ENCODE measurements at regions not wholly inside any gene's neighbourhood (a gene's known extent, or its start where the extent isn't known, plus 50 kb on each side); places are given as distances from the start of the nearest gene placed in this dataset.

- no TSS peak for BruUV-seq (replicated peaks)
- POLR2A ChIA-PET = no interaction called here
- CTCF ChIA-PET = interaction anchor here (0.7 kb wide), 1 partner anchor 8 kb away, joined by 3 read pairs; no protein-coding TSS in a partner anchor
Observed at GRCh38 chr15:61613729-61614128, 384.6 kb upstream of the RORA start.

DNA sequence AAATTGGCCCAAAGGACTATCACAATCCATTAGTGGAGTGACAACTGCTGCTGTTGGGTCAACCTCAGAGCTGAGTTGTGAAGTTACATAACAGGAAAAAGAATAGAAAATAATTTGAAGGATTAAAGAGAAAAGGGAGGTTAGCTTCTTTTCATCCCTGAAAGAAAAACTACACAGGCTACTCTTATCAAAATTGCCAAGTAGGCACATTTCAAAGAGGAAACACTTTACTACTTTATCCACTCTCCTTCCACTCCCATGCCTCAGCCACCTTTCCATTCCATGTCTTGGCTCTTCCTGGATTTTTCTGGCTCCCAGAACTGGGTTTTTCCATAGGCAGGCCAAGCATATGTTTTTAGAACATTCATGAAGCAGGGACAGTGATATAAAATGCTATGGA, 384.0 kb upstream of the RORA start:
- Histone ChIP-seq H3K36me3 (ENCODE audit: control insufficient read depth in 2 of 2, extremely low read depth in 1 of 2, insufficient read depth in 2 of 2, low read length in 2 of 2) (no peaks in the 10 kb centered on the region), H3K79me2 (ENCODE audit: control insufficient read depth, insufficient read depth, low read length) (no peaks in the 10 kb centered on the region), H3K4me2 (ENCODE audit: insufficient read depth, low read length) (no peak overlapping the region), H3K4me1 (ENCODE audit: control insufficient read depth, extremely low read depth, insufficient read depth, low read length) (no peaks in the 10 kb centered on the region), H3K4me3 (replicated peaks in 1 of 3; ENCODE audit: insufficient read depth in 1 of 3, low read depth in 1 of 3, low read length in 3 of 3) (no peak overlapping the region), H3K27ac (ENCODE audit: insufficient read depth, low read depth, low read length) (no peak overlapping the region), H3K9me3 (replicated peaks; ENCODE audit: control insufficient read depth, insufficient read depth, low read length) (no peaks in the 10 kb centered on the region), H4K20me1 (replicated peaks; ENCODE audit: control insufficient read depth, extremely low read depth, insufficient read depth, low read length) (no peaks in the 10 kb centered on the region), H3K9ac (replicated peaks; ENCODE audit: extremely low read depth, insufficient read depth, low read length) (no peak overlapping the region), H2AFZ (ENCODE audit: low read depth, low read length) (no peak overlapping the region), H3K27me3 (ENCODE audit: control insufficient read depth in 2 of 2, insufficient read depth in 2 of 2, low read length in 2 of 2) (peaks cover 0 to 3% of the 10 kb centered on the region in 2 experiments), H3K9me1 (replicated peaks; ENCODE audit: control insufficient read depth, extremely low read depth, insufficient read depth, low read length) (no peaks in the 10 kb centered on the region)
- DNase-seq (ENCODE audit: low read depth, low spot score) (no peak), FAIRE-seq (no peak)
- TF ChIP-seq EZH2 (IDR thresholded peaks at IDR 0.05; ENCODE audit: borderline replicate concordance, low read depth, low read length, severe bottlenecking) (no peak), FOS (IDR thresholded peaks at IDR 0.05; ENCODE audit: borderline replicate concordance, insufficient read depth, low read length) (no peak)
- ChIA-PET POLR2A (no interaction called here), CTCF (interaction anchor here (0.7 kb wide), 1 partner anchor 9 kb away, joined by 3 read pairs; no protein-coding TSS in a partner anchor)
- BruUV-seq (replicated peaks) = no TSS peak
- dilution Hi-C loops (cut with MboI; ENCODE audit: extremely low pct_ligation_motif_present, low sequenced_read_pairs) = no loop called here
- intact Hi-C loops (cut with micrococcal nuclease) = no loop called here

More at GRCh38 chr15:61613729-61614128, 384.6 kb upstream of the RORA start:
- dilution Hi-C loops (cut with MboI; ENCODE audit: extremely low pct_ligation_motif_present, low sequenced_read_pairs) (no loop called here), intact Hi-C loops (cut with micrococcal nuclease) (no loop called here)
- Histone ChIP-seq H3K4me2 (ENCODE audit: insufficient read depth, low read length) (no peak overlapping the region), H2AFZ (ENCODE audit: low read depth, low read length) (no peak overlapping the region), H3K9ac (replicated peaks; ENCODE audit: extremely low read depth, insufficient read depth, low read length) (no peak overlapping the region), H3K36me3 (ENCODE audit: control insufficient read depth in 2 of 2, extremely low read depth in 1 of 2, insufficient read depth in 2 of 2, low read length in 2 of 2) (no peaks in the 10 kb centered on the region), H3K4me3 (replicated peaks in 1 of 3; ENCODE audit: insufficient read depth in 1 of 3, low read depth in 1 of 3, low read length in 3 of 3) (no peak overlapping the region), H3K79me2 (ENCODE audit: control insufficient read depth, insufficient read depth, low read length) (no peaks in the 10 kb centered on the region), H3K4me1 (ENCODE audit: control insufficient read depth, extremely low read depth, insufficient read depth, low read length) (no peaks in the 10 kb centered on the region), H3K27ac (ENCODE audit: insufficient read depth, low read depth, low read length) (no peak overlapping the region), H3K9me1 (replicated peaks; ENCODE audit: control insufficient read depth, extremely low read depth, insufficient read depth, low read length) (no peaks in the 10 kb centered on the region), H4K20me1 (replicated peaks; ENCODE audit: control insufficient read depth, extremely low read depth, insufficient read depth, low read length) (no peaks in the 10 kb centered on the region), H3K9me3 (replicated peaks; ENCODE audit: control insufficient read depth, insufficient read depth, low read length) (no peaks in the 10 kb centered on the region), H3K27me3 (ENCODE audit: control insufficient read depth in 2 of 2, insufficient read depth in 2 of 2, low read length in 2 of 2) (peaks cover 0 to 3% of the 10 kb centered on the region in 2 experiments)
- no peak for DNase-seq (ENCODE audit: low read depth, low spot score)
- TF ChIP-seq, protein P1, sequence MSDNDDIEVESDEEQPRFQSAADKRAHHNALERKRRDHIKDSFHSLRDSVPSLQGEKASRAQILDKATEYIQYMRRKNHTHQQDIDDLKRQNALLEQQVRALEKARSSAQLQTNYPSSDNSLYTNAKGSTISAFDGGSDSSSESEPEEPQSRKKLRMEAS (IDR thresholded peaks at IDR 0.05; ENCODE audit: insufficient read depth, insufficient read length) = no peak
- TF ChIP-seq POLR2A (IDR thresholded peaks at IDR 0.05; ENCODE audit: low read depth, low read length) (no peak), GATA2 (IDR thresholded peaks at IDR 0.05; ENCODE audit: insufficient read depth, insufficient read length, low read depth, low read length) (no peak), JUN (IDR thresholded peaks at IDR 0.05; ENCODE audit: borderline replicate concordance, insufficient read depth, insufficient read length, low read depth) (no peak), EZH2 (IDR thresholded peaks at IDR 0.05; ENCODE audit: borderline replicate concordance, low read depth, low read length, severe bottlenecking) (no peak)
- no peak for FAIRE-seq
